OCI-LY7 (cell line): ENCODE measurements at regions not wholly inside any gene's neighbourhood (a gene's known extent, or its start where the extent isn't known, plus 50 kb on each side); places are given as distances from the start of the nearest gene placed in this dataset.

Source experiments
- BruUV-seq: library from RNA; stranded (reverse); fragments of 400-500 nt; replicated peaks from 2 replicates; lab custom pipeline; 2021; lab: Mats Ljungman, UMichigan
- CTCF ChIA-PET: fragments of 300-600 bp; sonication (Branson Sonifier 250); formaldehyde crosslinking; loops from one replicate; lab custom pipeline; 2022; ENCODE audit warnings: antibody characterized with exemption; ENCODE audit not compliant: unreplicated experiment; lab: Charles Lee
- POLR2A ChIA-PET: fragments of 300-600 bp; sonication (Branson Sonifier 250); formaldehyde crosslinking; loops from one replicate; lab custom pipeline; 2022; ENCODE audit warnings: antibody characterized with exemption; lab: Charles Lee
- DNase-seq: peaks from one replicate; pipeline ENCODE4 v3.0.0-alpha.2; 2015; ENCODE audit warnings: low spot score
- H2AFZ ChIP-seq: fragments of 200-600 bp; sonication (generic), shearing (Covaris generic); 2 replicates; pipeline ENCODE4 v1.6.1; 2014; ENCODE audit warnings: mild to moderate bottlenecking, antibody characterized with exemption, low read length, moderate library complexity
- H3K27ac ChIP-seq: fragments of 200-600 bp; sonication (generic); 2 replicates; pipeline ENCODE4 v1.5.1; 2014; ENCODE audit warnings: mixed run types, low read depth, mild to moderate bottlenecking, moderate library complexity, low read length, inconsistent platforms; ENCODE audit not compliant: poor library complexity, severe bottlenecking
- H3K36me3 ChIP-seq: fragments of 200-600 bp; sonication (generic); 2 replicates; pipeline ENCODE4 v1.6.1; 2014; ENCODE audit warnings: mild to moderate bottlenecking, antibody characterized with exemption, low read length, moderate library complexity, mixed read lengths; ENCODE audit not compliant: insufficient read depth
- H3K4me1 ChIP-seq: fragments of 200-600 bp; sonication (generic); 2 replicates; pipeline ENCODE4 v1.5.1; 2014; ENCODE audit warnings: mild to moderate bottlenecking, low read length; ENCODE audit not compliant: insufficient read depth, poor library complexity, severe bottlenecking
- H3K4me2 ChIP-seq: fragments of 200-600 bp; sonication (generic); 2 replicates; pipeline ENCODE4 v1.6.1; 2014; ENCODE audit warnings: mild to moderate bottlenecking, low read length
- H3K4me3 ChIP-seq: fragments of 200-600 bp; sonication (generic); 2 replicates; pipeline ENCODE4 v1.5.1; 2014; ENCODE audit warnings: mild to moderate bottlenecking, low read depth, low read length; ENCODE audit not compliant: poor library complexity, severe bottlenecking
- H3K79me2 ChIP-seq: fragments of 200-600 bp; sonication (generic); 2 replicates; pipeline ENCODE4 v1.6.1; 2016; ENCODE audit warnings: low read depth, mild to moderate bottlenecking, low read length, moderate library complexity, mixed read lengths; ENCODE audit not compliant: insufficient read depth
- H3K9me2 ChIP-seq: fragments of 200-600 bp; sonication (generic); 2 replicates; pipeline ENCODE4 v1.6.1; 2016; ENCODE audit warnings: mild to moderate bottlenecking, low read length, mixed read lengths; ENCODE audit not compliant: insufficient read depth
- H3K9me3 ChIP-seq: fragments of 200-600 bp; sonication (generic); 2 replicates; pipeline ENCODE4 v1.6.1; 2014; ENCODE audit warnings: mild to moderate bottlenecking, mixed run types, low read length, mixed read lengths
- H4K20me1 ChIP-seq: fragments of 200-600 bp; sonication (generic); 2 replicates; pipeline ENCODE4 v1.6.1; 2014; ENCODE audit warnings: mild to moderate bottlenecking, antibody characterized with exemption, low read length, moderate library complexity, mixed read lengths; ENCODE audit not compliant: insufficient read depth
- CTCF ChIP-seq: fragments of 200-600 bp; sonication (generic); conservative IDR thresholded peaks from 2 replicates; pipeline ENCODE4 v1.5.1; 2014; ENCODE audit warnings: mild to moderate bottlenecking, antibody characterized with exemption, low read length, moderate library complexity, mixed read lengths
- EZH2phosphoT487 ChIP-seq: fragments of 200-600 bp; sonication (generic); IDR thresholded peaks from 2 replicates; pipeline ENCODE4 v1.6.1; 2018; ENCODE audit warnings: low read depth, borderline replicate concordance, mild to moderate bottlenecking, mixed run types, antibody characterized with exemption, low read length, moderate library complexity, mixed read lengths
- intact Hi-C: fragments of 100-400 bp; cut with micrococcal nuclease; formaldehyde crosslinking; loops from one replicate; pipeline ENCODE4 v1.10.0; 2022; ENCODE audit not compliant: unreplicated experiment

GRCh38 chr10:3950676-3951275 lies 165.8 kb upstream of the KLF6 start:
- no TSS peak for BruUV-seq
- Histone ChIP-seq H3K36me3 (no peaks in the 10 kb centered on the region), H3K4me1 (no peaks in the 10 kb centered on the region), H3K9me2 (no peaks in the 10 kb centered on the region), H4K20me1 (no peaks in the 10 kb centered on the region), H3K79me2 (no peaks in the 10 kb centered on the region), H3K4me2 (no peak overlapping the region), H2AFZ (no peak overlapping the region), H3K9me3 (no peaks in the 10 kb centered on the region), H3K4me3 (no peak overlapping the region), H3K27ac (no peak overlapping the region)
- POLR2A ChIA-PET, result interaction anchor here (0.6 to 0.7 kb wide), 2 partner anchors 178 to 464 kb away, joined by 3 to 4 read pairs; no protein-coding TSS in a partner anchor
- intact Hi-C loops, result no loop called here
- DNase-seq, result no peak
- no peak for TF ChIP-seq CTCF
- TF ChIP-seq EZH2phosphoT487, result no peak
- CTCF ChIA-PET, result no interaction called here

GRCh38 chr10:3949711-3950110 lies 164.7 kb upstream of the KLF6 start:
- Histone ChIP-seq H3K4me2 (no peak overlapping the region), H2AFZ (no peak overlapping the region), H3K36me3 (no peaks in the 10 kb centered on the region), H3K9me2 (no peaks in the 10 kb centered on the region), H4K20me1 (no peaks in the 10 kb centered on the region), H3K79me2 (no peaks in the 10 kb centered on the region), H3K27ac (no peak overlapping the region), H3K4me1 (no peaks in the 10 kb centered on the region), H3K9me3 (no peaks in the 10 kb centered on the region), H3K4me3 (no peak overlapping the region)
- TF ChIP-seq CTCF (no peak), EZH2phosphoT487 (no peak)
- ChIA-PET CTCF (no interaction called here), POLR2A (interaction anchor here (0.6 kb wide), 1 partner anchor 52 kb away, joined by 6 read pairs; no protein-coding TSS in a partner anchor)
- DNase-seq, result no peak
- intact Hi-C loops, result no loop called here
- BruUV-seq, result no TSS peak

- no peaks in the 10 kb centered on the region for H4K20me1 ChIP-seq
- no peaks in the 10 kb centered on the region for H3K9me2 ChIP-seq
- no peak overlapping the region for H3K4me3 ChIP-seq
- H3K9me3 ChIP-seq, result no peaks in the 10 kb centered on the region
- intact Hi-C loops, result no loop called here
- no peak for DNase-seq
- no peak overlapping the region for H3K4me2 ChIP-seq
- no peaks in the 10 kb centered on the region for H3K36me3 ChIP-seq
- no peak for TF ChIP-seq CTCF
- no peak for TF ChIP-seq EZH2phosphoT487
- no TSS peak for BruUV-seq
- ChIA-PET POLR2A (interaction anchor here (1.1 kb wide), 1 partner anchor 270 kb away, joined by 3 read pairs; no protein-coding TSS in a partner anchor), CTCF (no interaction called here)
- H3K79me2 ChIP-seq, result no peaks in the 10 kb centered on the region
- H3K27ac ChIP-seq, result no peak overlapping the region
- no peak overlapping the region for H2AFZ ChIP-seq
- no peaks in the 10 kb centered on the region for H3K4me1 ChIP-seq
These were observed 163.8 kb upstream of the KLF6 start for GRCh38 chr10:3948843-3949242.
